ENCODE measurements at regions not wholly inside any gene's neighbourhood (a gene's known extent, or its start where the extent isn't known, plus 50 kb on each side); places are given as distances from the start of the nearest gene placed in this dataset.

GRCh38 chr13:76440568-76440967, 445.6 kb downstream of the KCTD12 start:
- DNase-seq, result no peak
- Histone ChIP-seq H3K27me3 (no peaks in the 10 kb centered on the region), H3K4me1 (no peaks in the 10 kb centered on the region), H3K27ac (no peak overlapping the region), H3K9me3 (no peaks in the 10 kb centered on the region), H3K4me3 (no peak overlapping the region), H3K36me3 (ENCODE audit: low read depth, missing control alignments) (no peaks in the 10 kb centered on the region)
- WGBS, 2 donors, result 85 to 90% methylated on average over 3 of the region's 3 CpGs
- intact Hi-C loops (cut with DNase I; ENCODE audit: low total_unique reads), result no loop called here
- no peak for TF ChIP-seq CTCF (IDR thresholded peaks at IDR 0.05)
- no peak for TF ChIP-seq POLR2A (IDR thresholded peaks at IDR 0.05)

GRCh38 chr13:76439546-76439945, 446.7 kb downstream of the KCTD12 start:
- intact Hi-C loops (cut with DNase I; ENCODE audit: low total_unique reads), result no loop called here
- no peaks in the 10 kb centered on the region for H3K36me3 ChIP-seq (ENCODE audit: low read depth, missing control alignments)
- no peak overlapping the region for H3K27ac ChIP-seq
- TF ChIP-seq CTCF (IDR thresholded peaks at IDR 0.05) (no peak), POLR2A (IDR thresholded peaks at IDR 0.05) (no peak)
- no peak for DNase-seq
- H3K4me3 ChIP-seq, result no peak overlapping the region
- WGBS, 2 donors, result 91 to 93% methylated on average over 2 of the region's 2 CpGs
- no peaks in the 10 kb centered on the region for H3K9me3 ChIP-seq
- H3K4me1 ChIP-seq, result no peaks in the 10 kb centered on the region
- no peaks in the 10 kb centered on the region for H3K27me3 ChIP-seq

- intact Hi-C loops (cut with DNase I; ENCODE audit: low total_unique reads), result no loop called here
- no peak overlapping the region for H3K4me3 ChIP-seq
- TF ChIP-seq CTCF (IDR thresholded peaks at IDR 0.05) (no peak), POLR2A (IDR thresholded peaks at IDR 0.05) (no peak)
- no peaks in the 10 kb centered on the region for H3K27me3 ChIP-seq
- DNase-seq, result no peak
- no peaks in the 10 kb centered on the region for H3K36me3 ChIP-seq (ENCODE audit: low read depth, missing control alignments)
- no peaks in the 10 kb centered on the region for H3K4me1 ChIP-seq
- 94 to 99% methylated on average over 2 of the region's 2 CpGs for whole genome bisulfite sequencing, 2 donors
- H3K9me3 ChIP-seq, result no peaks in the 10 kb centered on the region
- H3K27ac ChIP-seq, result no peak overlapping the region
These were observed 448.2 kb downstream of the KCTD12 start for GRCh38 chr13:76438050-76438449.

- DNase-seq, result no peak
- no peak overlapping the region for H3K4me3 ChIP-seq
- no peaks in the 10 kb centered on the region for H3K27me3 ChIP-seq
- intact Hi-C loops (cut with DNase I; ENCODE audit: low total_unique reads), result no loop called here
- H3K27ac ChIP-seq, result no peak overlapping the region
- TF ChIP-seq CTCF (IDR thresholded peaks at IDR 0.05) (no peak), POLR2A (IDR thresholded peaks at IDR 0.05) (no peak)
- no peaks in the 10 kb centered on the region for H3K9me3 ChIP-seq
- no peaks in the 10 kb centered on the region for H3K36me3 ChIP-seq (ENCODE audit: low read depth, missing control alignments)
- no peaks in the 10 kb centered on the region for H3K4me1 ChIP-seq
- WGBS, 2 donors, result 38 to 53% methylated on average over 2 of the region's 2 CpGs
These were observed 460.3 kb downstream of the KCTD12 start for GRCh38 chr13:76425935-76426334.

- DNase-seq, result no peak
- H3K9me3 ChIP-seq, result no peaks in the 10 kb centered on the region
- intact Hi-C loops (cut with DNase I; ENCODE audit: low total_unique reads), result no loop called here
- no peak overlapping the region for H3K4me3 ChIP-seq
- no peaks in the 10 kb centered on the region for H3K36me3 ChIP-seq (ENCODE audit: low read depth, missing control alignments)
- no peak overlapping the region for H3K27ac ChIP-seq
- TF ChIP-seq CTCF (IDR thresholded peaks at IDR 0.05) (no peak), POLR2A (IDR thresholded peaks at IDR 0.05) (no peak)
- H3K4me1 ChIP-seq, result no peaks in the 10 kb centered on the region
- WGBS, 2 donors, result 59 to 91% methylated on average over 3 of the region's 3 CpGs
- no peaks in the 10 kb centered on the region for H3K27me3 ChIP-seq
These were observed 465.2 kb downstream of the KCTD12 start for GRCh38 chr13:76421011-76421410.

Measured in testis (tissue), 2 donors.